ENCODE measurements at regions not wholly inside any gene's neighbourhood (a gene's known extent, or its start where the extent isn't known, plus 50 kb on each side); places are given as distances from the start of the nearest gene placed in this dataset.
"Not testable (repeated sequence)": the region's sequence is repeated elsewhere in the genome, so short reads cannot be mapped to it uniquely, and the experiment has no call there.

GRCh38 chr6:104676679-104677078, 183.0 kb downstream of the HACE1 start:
- DNase-seq: not testable (repeated sequence)

- not testable (repeated sequence) for DNase-seq
Measured at GRCh38 chr6:104675161-104675560, 184.6 kb downstream of the HACE1 start.

- not testable (repeated sequence) for DNase-seq
Measured at GRCh38 chr6:104673078-104673477, 186.6 kb downstream of the HACE1 start.

- DNase-seq: not testable (repeated sequence)
Measured at GRCh38 chr6:104671591-104671891, 188.2 kb downstream of the HACE1 start.

- DNase-seq: not testable (repeated sequence)
Measured at GRCh38 chr6:104670834-104671590, 188.7 kb downstream of the HACE1 start.

GRCh38 chr6:104669483-104669882, 190.2 kb downstream of the HACE1 start:
- no peak for DNase-seq

GRCh38 chr6:104656235-104656634, 203.5 kb downstream of the HACE1 start:
- DNase-seq: no peak

- DNase-seq: no peak
Measured at GRCh38 chr6:104653781-104654180, 205.9 kb downstream of the HACE1 start.

GRCh38 chr6:104648347-104648746, 211.4 kb downstream of the HACE1 start:
- no peak for DNase-seq

- DNase-seq: no peak
Measured at GRCh38 chr6:104644848-104645247, 214.9 kb downstream of the HACE1 start.

- no peak for DNase-seq
Measured at GRCh38 chr6:104642871-104643270, 216.8 kb downstream of the HACE1 start.

- no peak for DNase-seq
Measured at GRCh38 chr6:104640761-104641160, 219.0 kb downstream of the HACE1 start.

GRCh38 chr6:104640150-104640700, 219.5 kb downstream of the HACE1 start:
- DNase-seq: no peak

- DNase-seq: peak in 1 of 2 donors; percentile 39
Measured at GRCh38 chr6:104639668-104640067, 220.1 kb downstream of the HACE1 start.

GRCh38 chr6:104638841-104639290, 220.9 kb downstream of the HACE1 start:
- DNase-seq: peak in 1 of 2 donors; percentile 27

- no peak for DNase-seq
Measured at GRCh38 chr6:104633125-104633524, 226.6 kb downstream of the HACE1 start.

- no peak for DNase-seq
Measured at GRCh38 chr6:104632588-104632987, 227.1 kb downstream of the HACE1 start.

- no peak for DNase-seq
Measured at GRCh38 chr6:104630955-104631354, 228.8 kb downstream of the HACE1 start.

GRCh38 chr6:104630522-104630921, 229.2 kb downstream of the HACE1 start:
- DNase-seq: no peak

- DNase-seq: no peak
Measured at GRCh38 chr6:104629826-104630225, 229.9 kb downstream of the HACE1 start.

GRCh38 chr6:104625536-104625935, 234.2 kb downstream of the HACE1 start:
- no peak for DNase-seq

- no peak for DNase-seq
Measured at GRCh38 chr6:104623052-104623690, 236.5 kb downstream of the HACE1 start.

- DNase-seq: peak in 1 of 2 donors; percentile 65
Measured at GRCh38 chr6:104621396-104621795, 238.3 kb downstream of the HACE1 start.
